Memory B cell (primary cell): ENCODE measurements at regions not wholly inside any gene's neighbourhood (a gene's known extent, or its start where the extent isn't known, plus 50 kb on each side); places are given as distances from the start of the nearest gene placed in this dataset.

Experiments used
- ATAC-seq: fragments of 150-1000 bp; cut with Tn5 transposase; 2 replicates; pipeline ENCODE4 v1.10.0; 2021; ENCODE audit warnings: low read depth, mild to moderate bottlenecking, moderate library complexity
- DNase-seq, 2 donors: peaks; one replicate each; pipeline ENCODE4 v3.0.0; 2022; ENCODE audit warnings: low spot score in 2 of 2
- H3K27ac Mint-ChIP-seq: one replicate; pipeline ENCODE4 v1.8.0; 2022; ENCODE audit warnings: mild to moderate bottlenecking, moderate library complexity, mixed read lengths
- H3K27me3 Mint-ChIP-seq: one replicate; pipeline ENCODE4 v1.8.0; 2022; ENCODE audit warnings: mixed read lengths
- H3K36me3 Mint-ChIP-seq: one replicate; pipeline ENCODE4 v1.8.0; 2022; ENCODE audit warnings: mild to moderate bottlenecking, mixed read lengths
- H3K4me1 Mint-ChIP-seq: one replicate; pipeline ENCODE4 v1.8.0; 2022; ENCODE audit warnings: mixed read lengths
- H3K4me3 Mint-ChIP-seq: one replicate; pipeline ENCODE4 v1.8.0; 2022; ENCODE audit warnings: mild to moderate bottlenecking, moderate library complexity, mixed read lengths
- H3K9me3 Mint-ChIP-seq: one replicate; pipeline ENCODE4 v1.8.0; 2022; ENCODE audit warnings: mixed read lengths

DNA sequence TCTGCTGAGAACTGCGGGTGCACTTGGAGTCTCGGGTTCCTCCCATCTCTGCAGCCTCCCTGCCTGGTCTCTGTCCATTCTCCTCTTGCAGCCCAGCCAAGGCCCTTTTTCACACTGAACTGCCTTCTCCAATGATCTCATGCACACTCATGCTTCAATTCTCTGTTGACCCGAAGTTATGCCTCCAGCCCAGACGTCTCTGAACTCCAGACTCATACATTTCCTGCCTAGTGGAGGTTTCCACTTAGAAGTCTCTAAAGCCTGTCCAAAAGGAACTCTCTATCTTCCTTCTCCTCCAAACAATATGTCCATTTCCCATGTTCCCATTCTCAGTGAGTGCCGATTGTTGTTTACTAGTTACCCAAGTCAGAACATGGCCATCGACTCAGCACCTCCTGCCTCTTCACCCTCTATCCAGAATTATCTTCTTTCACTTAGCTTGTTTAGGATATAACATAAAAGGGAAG lies 155.2 kb downstream of the IRS1 start:
- H3K27me3 Mint-ChIP-seq: peaks cover 8% of the 10 kb centered on the region
- H3K36me3 Mint-ChIP-seq: no peaks in the 10 kb centered on the region
- H3K4me3 Mint-ChIP-seq: no peak overlapping the region
- no peaks in the 10 kb centered on the region for H3K4me1 Mint-ChIP-seq
- H3K9me3 Mint-ChIP-seq: peaks cover 5% of the 10 kb centered on the region
- DNase-seq (no peak), ATAC-seq (no peak)
- H3K27ac Mint-ChIP-seq: no peak overlapping the region

DNA sequence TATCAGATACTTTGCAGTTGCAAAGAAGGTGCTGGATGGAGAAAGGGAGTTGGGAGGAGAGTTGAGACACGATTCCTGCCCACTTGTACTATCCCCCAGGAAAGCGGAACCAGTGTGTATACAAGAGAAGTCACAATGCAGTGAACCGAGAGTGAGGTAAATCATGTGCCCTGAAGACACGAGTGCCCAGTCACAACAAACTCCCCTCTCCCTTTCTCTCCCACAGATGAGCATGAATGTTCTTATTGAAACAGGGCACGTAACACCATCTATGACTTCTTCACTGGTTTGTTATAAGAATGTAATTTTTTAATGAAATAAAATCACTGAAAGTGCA lies 155.7 kb downstream of the IRS1 start:
- H3K27ac Mint-ChIP-seq: no peak overlapping the region
- DNase-seq (no peak), ATAC-seq (no peak)
- H3K4me1 Mint-ChIP-seq: no peaks in the 10 kb centered on the region
- peaks cover 7% of the 10 kb centered on the region for H3K9me3 Mint-ChIP-seq
- H3K4me3 Mint-ChIP-seq: no peak overlapping the region
- no peaks in the 10 kb centered on the region for H3K36me3 Mint-ChIP-seq
- peaks cover 10% of the 10 kb centered on the region for H3K27me3 Mint-ChIP-seq

DNA sequence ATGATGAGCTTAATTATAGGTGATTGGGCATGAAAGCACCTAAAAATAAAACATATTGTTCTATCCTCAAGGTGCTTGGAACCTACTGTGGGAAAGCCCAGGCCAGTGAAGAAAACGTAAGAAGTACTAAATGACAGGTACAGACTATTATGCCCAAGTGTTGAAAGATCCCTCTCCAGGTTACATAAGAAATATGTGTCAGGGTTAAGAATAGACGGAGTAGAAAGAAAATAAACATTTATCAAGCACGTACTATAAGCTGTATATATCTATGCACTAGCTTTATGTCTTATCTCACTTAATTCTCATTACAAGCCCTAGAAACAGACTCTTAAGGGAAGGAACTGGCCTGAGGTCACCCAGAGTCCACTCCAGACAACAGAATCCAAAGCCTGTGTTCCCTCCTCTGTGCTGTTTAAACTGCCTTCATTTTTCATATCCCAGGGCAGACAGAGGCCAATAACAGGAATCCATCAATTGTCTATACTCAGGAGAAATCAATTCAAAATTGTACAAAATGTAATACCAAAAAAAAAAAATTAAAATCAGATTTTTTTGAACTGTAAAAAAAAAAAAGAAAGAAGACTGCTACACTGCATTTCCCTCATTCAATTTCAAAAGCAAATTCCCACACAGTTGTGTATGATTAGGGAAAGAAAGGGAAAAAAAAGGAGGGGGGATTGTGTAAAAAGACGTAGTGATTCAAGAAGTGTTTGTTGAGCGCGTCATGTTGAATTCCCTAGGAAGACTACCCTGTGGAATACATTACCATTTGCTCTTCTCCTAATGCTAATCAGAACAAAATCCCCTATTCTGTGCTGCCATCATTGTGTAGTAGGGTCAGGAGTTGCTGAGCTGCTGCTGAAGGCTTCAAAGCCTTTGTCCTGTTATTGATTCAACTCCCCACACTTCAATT lies 156.3 kb downstream of the IRS1 start:
- no peaks in the 10 kb centered on the region for H3K36me3 Mint-ChIP-seq
- H3K4me3 Mint-ChIP-seq: no peak overlapping the region
- ATAC-seq (no peak), DNase-seq (no peak)
- H3K4me1 Mint-ChIP-seq: no peaks in the 10 kb centered on the region
- H3K27ac Mint-ChIP-seq: no peak overlapping the region
- H3K9me3 Mint-ChIP-seq: peaks cover 7% of the 10 kb centered on the region
- H3K27me3 Mint-ChIP-seq: peaks cover 10% of the 10 kb centered on the region

DNA sequence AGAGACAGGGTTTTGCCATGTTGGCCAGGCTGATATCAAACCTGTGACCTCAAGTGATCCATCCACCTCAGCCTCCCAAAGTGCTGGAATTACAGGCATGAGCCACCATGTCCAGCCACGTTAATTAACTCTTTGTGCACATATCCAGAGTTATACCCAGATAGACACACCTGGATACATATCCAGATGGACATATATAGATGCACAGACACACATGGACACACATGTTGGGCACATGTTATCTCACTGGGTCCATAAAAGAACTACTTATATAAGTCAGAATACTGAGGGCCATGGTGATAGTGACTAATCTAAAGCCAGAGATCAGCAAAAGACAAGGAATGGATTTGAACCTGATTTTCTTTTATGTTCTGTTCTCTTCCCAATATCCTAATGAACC lies 158.6 kb downstream of the IRS1 start:
- no peaks in the 10 kb centered on the region for H3K36me3 Mint-ChIP-seq
- H3K27ac Mint-ChIP-seq: no peak overlapping the region
- peaks cover 7% of the 10 kb centered on the region for H3K9me3 Mint-ChIP-seq
- peaks cover 6% of the 10 kb centered on the region for H3K27me3 Mint-ChIP-seq
- ATAC-seq (no peak), DNase-seq (no peak)
- H3K4me3 Mint-ChIP-seq: no peak overlapping the region
- H3K4me1 Mint-ChIP-seq: no peaks in the 10 kb centered on the region

DNA sequence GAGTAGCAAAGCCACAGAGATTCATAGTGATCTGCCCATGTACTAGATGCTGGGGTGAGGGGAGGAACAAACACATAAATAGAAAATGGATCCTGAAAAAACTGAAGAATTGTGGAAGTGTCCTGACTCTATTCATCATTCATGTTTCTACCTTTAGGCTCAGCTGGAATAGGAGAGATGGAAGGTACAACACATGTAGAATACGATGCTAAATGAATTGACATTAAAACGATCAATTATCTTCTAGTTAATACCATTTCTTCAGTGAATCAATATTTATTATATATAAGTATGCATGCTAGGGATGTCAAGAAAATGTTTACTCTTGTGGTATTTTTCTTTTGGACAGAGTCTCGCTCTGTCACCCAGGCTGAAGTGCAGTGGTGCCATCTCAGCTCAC lies 159.1 kb downstream of the IRS1 start:
- Mint-ChIP-seq H3K4me3 (no peak overlapping the region), H3K4me1 (no peaks in the 10 kb centered on the region), H3K27me3 (peaks cover 6% of the 10 kb centered on the region), H3K9me3 (peaks cover 7% of the 10 kb centered on the region), H3K36me3 (no peaks in the 10 kb centered on the region), H3K27ac (no peak overlapping the region)
- ATAC-seq (no peak), DNase-seq (no peak)

DNA sequence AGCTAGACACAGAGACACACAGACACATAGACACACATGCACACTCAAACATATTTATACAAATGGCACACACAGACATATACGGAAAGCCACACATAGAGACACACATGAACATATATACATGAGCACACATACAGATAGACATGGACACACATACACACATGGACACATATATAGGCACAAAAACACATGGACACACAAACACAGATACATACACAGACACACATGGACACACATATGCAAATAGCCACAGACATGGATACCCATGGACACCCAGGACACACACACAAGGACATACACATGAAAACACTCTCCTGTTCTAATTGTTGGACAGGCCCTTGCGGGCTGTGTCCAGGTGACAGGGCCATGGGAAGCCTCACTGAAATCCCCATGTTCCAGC lies 160.1 kb downstream of the IRS1 start:
- ATAC-seq (no peak), DNase-seq (no peak)
- Mint-ChIP-seq H3K27me3 (peaks cover 6% of the 10 kb centered on the region), H3K4me1 (no peaks in the 10 kb centered on the region), H3K36me3 (no peaks in the 10 kb centered on the region), H3K9me3 (peaks cover 7% of the 10 kb centered on the region), H3K27ac (no peak overlapping the region), H3K4me3 (no peak overlapping the region)

DNA sequence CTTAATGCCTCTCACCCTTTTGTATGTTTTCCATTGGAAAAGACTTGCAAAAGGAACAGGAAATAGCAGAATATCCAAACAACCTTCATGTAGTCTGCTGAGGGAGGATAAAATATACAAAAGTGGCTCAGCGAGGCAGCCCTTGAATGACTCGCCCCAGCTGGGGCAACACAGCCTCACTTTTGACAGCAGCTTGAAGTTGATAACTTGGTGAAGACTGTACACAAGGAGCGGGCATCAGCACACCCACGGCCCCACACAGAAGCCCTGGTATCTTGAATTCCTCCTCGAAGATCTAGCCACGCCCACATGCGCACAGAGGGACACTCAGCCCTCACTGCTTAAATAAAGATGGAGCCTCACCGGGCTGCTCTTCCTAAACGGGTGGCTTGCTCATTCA lies 161.0 kb downstream of the IRS1 start:
- Mint-ChIP-seq H3K27me3 (peaks cover 9% of the 10 kb centered on the region), H3K27ac (no peak overlapping the region), H3K36me3 (no peaks in the 10 kb centered on the region), H3K4me1 (no peaks in the 10 kb centered on the region), H3K4me3 (no peak overlapping the region), H3K9me3 (peaks cover 7% of the 10 kb centered on the region)
- no peak for ATAC-seq
- no peak for DNase-seq

DNA sequence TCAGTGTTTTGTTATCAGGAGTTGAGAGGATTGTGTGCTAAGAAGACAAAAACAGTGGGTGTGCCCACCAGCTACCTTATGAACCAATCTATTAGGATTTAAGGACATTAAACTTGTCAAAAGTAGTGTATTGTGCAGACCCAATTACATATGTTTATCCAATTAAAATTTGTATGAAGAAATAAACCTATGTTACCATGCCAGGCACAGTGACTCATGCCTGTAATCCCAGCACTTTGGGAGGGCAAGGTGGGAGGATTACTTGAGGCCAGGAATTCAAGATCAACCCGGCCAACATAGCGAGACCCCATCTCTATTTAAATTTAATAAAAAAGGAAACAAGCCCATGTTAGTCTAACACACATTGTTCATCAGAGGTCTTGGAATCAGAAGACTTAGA lies 162.2 kb downstream of the IRS1 start:
- H3K4me1 Mint-ChIP-seq: no peaks in the 10 kb centered on the region
- peaks cover 9% of the 10 kb centered on the region for H3K27me3 Mint-ChIP-seq
- ATAC-seq (no peak), DNase-seq (no peak)
- peaks cover 7% of the 10 kb centered on the region for H3K9me3 Mint-ChIP-seq
- no peak overlapping the region for H3K27ac Mint-ChIP-seq
- no peaks in the 10 kb centered on the region for H3K36me3 Mint-ChIP-seq
- H3K4me3 Mint-ChIP-seq: no peak overlapping the region

DNA sequence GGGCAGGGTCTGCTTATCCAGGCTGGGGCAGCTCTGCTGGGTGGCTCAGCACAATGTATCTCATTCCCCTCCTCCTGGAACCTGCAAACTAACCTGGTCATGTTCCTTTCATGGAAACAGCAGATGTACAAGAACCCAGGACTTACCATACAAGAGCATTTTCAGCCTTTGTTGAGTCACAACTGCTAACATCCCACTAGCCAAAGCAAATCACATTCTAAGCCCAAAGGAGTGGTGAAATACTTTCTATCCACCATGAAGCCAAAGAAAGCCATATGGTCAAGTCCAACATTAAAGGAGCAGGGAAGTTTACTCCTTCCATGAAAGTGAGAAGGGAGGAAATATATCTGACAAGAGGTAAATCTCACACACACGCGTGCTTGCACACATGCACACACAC lies 163.0 kb downstream of the IRS1 start:
- H3K4me3 Mint-ChIP-seq: no peak overlapping the region
- peaks cover 7% of the 10 kb centered on the region for H3K9me3 Mint-ChIP-seq
- no peaks in the 10 kb centered on the region for H3K36me3 Mint-ChIP-seq
- no peaks in the 10 kb centered on the region for H3K4me1 Mint-ChIP-seq
- DNase-seq: no peak
- H3K27ac Mint-ChIP-seq: no peak overlapping the region
- peaks cover 9% of the 10 kb centered on the region for H3K27me3 Mint-ChIP-seq
- ATAC-seq: no peak

DNA sequence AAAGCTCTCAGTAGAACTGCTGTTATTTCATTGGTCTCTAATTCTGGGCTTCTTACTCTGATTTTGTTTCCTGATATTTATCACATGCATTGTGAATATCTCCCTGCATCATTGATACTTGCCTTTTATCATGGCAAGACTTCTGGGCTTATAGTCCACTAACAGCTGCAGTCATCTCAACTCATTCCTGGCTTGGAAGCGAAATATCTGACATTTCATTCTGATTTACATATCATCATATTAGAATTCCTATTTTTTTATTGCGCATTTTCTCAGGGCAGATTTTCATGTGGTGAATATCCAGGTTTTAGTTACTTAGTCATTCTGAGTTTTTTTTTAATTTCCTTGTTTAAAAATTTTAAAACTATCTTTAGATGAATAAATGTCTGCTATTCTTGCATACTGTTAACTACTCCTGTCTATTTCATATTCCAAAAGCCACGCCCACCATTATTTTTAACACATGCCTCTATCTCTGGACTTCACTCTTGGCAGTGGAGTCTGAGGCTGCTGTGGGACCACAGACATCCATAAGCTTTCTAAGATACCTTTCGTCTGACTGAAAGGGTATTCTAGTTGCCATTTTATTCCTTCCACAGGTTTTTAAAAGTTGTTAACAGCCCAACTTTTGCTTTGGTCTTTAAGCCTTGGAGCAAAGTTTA lies 164.5 kb downstream of the IRS1 start:
- no peak for ATAC-seq
- H3K4me3 Mint-ChIP-seq: no peak overlapping the region

DNA sequence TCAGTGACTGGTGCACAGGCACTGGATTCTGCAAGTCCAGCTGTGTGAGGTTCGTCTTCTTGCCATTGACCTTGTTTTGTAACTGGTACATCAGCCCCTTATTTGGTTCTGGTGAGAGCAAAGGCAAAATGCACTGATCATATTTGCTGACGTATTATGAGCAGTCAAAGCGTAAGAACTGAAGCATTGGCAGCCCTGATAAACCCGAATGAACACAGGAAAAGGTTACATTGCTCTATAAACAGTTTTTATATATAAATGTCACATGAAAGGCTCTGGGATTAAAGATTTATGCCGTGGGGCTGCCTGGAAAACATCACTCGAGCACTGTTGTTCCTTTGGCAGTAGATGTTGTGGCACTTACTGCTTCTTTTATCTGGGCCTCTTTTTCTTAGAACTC lies 167.9 kb downstream of the IRS1 start:
- no peaks in the 10 kb centered on the region for H3K9me3 Mint-ChIP-seq
- no peak for ATAC-seq
- peaks cover 7% of the 10 kb centered on the region for H3K27me3 Mint-ChIP-seq

More for the DNA sequence above, 164.5 kb downstream of the IRS1 start:
- H3K4me1 Mint-ChIP-seq: no peaks in the 10 kb centered on the region
- peaks cover 13% of the 10 kb centered on the region for H3K27me3 Mint-ChIP-seq
- no peak for DNase-seq
- no peak overlapping the region for H3K27ac Mint-ChIP-seq
- H3K36me3 Mint-ChIP-seq: no peaks in the 10 kb centered on the region
- peaks cover 7% of the 10 kb centered on the region for H3K9me3 Mint-ChIP-seq

DNA sequence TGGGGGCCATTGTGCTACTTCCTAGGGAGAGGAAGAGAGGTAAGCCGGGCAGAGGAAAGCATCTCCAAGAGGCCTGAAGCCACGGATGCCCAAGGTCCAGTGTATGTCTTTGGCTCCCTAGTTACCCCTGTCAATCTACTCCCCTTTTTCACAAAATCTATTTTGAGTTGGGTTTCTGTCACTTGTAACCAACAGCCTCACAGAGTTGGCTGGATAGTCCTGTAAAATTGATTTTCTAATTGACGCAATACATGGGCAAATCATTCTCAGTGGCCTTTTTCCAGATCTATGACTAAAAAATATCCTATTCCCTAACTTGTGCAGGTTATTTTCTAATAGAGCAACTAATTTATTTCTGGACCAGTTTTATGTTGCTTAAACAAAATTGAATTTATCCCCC lies 168.4 kb downstream of the IRS1 start:
- Mint-ChIP-seq H3K36me3 (no peaks in the 10 kb centered on the region), H3K27ac (no peak overlapping the region), H3K4me3 (no peak overlapping the region), H3K4me1 (no peaks in the 10 kb centered on the region), H3K9me3 (no peaks in the 10 kb centered on the region), H3K27me3 (peaks cover 7% of the 10 kb centered on the region)
- no peak for ATAC-seq
- DNase-seq: no peak

More for the DNA sequence above, 167.9 kb downstream of the IRS1 start:
- Mint-ChIP-seq H3K4me1 (no peaks in the 10 kb centered on the region), H3K4me3 (no peak overlapping the region), H3K36me3 (no peaks in the 10 kb centered on the region), H3K27ac (no peak overlapping the region)
- DNase-seq: no peak

DNA sequence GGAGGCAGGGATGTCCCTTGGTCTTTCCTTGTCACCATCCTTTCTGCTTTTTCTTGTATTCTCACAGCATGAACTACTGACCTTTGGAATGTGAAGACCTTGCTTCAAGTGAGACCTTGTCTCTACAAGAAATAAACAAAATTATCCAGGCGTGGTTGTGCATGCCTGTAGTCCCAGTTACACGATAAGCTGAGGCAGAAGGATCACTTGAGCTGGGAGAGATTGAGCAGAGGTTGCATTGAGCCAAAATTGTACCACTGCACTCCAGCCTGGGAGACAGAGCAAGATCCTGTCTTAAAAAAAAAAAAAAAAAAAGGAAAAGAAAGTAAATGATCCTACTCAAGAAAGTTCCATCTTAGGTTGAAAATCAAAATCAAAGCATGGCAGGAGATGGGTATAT lies 173.7 kb downstream of the IRS1 start:
- ATAC-seq: no peak
- peaks cover 9% of the 10 kb centered on the region for H3K27me3 Mint-ChIP-seq
- no peaks in the 10 kb centered on the region for H3K36me3 Mint-ChIP-seq
- H3K9me3 Mint-ChIP-seq: no peaks in the 10 kb centered on the region
- no peak overlapping the region for H3K27ac Mint-ChIP-seq
- DNase-seq: no peak
- no peaks in the 10 kb centered on the region for H3K4me1 Mint-ChIP-seq
- no peak overlapping the region for H3K4me3 Mint-ChIP-seq

DNA sequence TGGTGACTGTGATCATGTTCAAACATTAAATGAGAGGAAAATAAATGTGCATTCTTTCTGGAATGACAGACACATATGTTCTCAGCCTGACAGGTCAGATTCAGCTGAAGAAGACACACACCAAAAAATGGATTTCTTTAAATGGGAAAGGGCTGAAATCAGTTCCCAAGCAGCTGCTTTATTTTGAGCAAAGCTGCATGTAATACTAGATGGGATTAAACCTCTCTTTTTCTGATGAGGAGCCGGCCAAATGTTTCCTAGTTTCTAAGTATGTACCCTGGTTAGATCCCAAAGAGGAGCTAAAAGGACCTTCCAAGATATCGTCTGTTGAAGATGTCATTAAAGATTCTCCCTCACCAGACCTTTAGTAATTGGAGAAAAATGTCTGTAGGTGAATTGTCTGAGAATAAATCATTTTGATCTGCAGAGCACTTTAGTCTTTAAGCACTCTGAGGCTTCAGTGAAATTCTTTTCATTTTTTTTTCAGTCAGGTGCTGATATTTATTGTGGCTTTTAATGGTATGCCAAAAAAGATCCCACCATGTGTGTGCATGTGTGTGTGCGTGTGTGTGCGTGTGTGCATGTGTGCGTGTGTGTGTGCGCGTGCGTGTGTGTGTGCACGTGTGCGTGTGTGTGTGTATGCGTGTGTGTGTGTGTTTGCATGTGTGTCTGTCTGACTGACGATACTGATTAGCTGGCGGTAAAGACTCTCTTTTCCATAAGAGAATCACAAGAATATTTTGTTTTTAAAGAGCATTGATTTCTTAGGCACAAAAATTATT lies 175.8 kb downstream of the IRS1 start:
- DNase-seq (no peak), ATAC-seq (no peak)
- Mint-ChIP-seq H3K9me3 (no peaks in the 10 kb centered on the region), H3K4me3 (no peak overlapping the region), H3K27me3 (peaks cover 8% of the 10 kb centered on the region), H3K27ac (no peak overlapping the region), H3K4me1 (no peaks in the 10 kb centered on the region), H3K36me3 (no peaks in the 10 kb centered on the region)
